Transverse colon (tissue), 4 donors: ENCODE measurements at regions not wholly inside any gene's neighbourhood (a gene's known extent, or its start where the extent isn't known, plus 50 kb on each side); places are given as distances from the start of the nearest gene placed in this dataset.

Source experiments
- DNase-seq: peaks from one replicate; pipeline ENCODE4 v3.0.0-alpha.2; 2019
- H3K27ac ChIP-seq, 4 donors: fragments of 200-600 bp; sonication (generic); 2 replicates each; pipeline ENCODE4 v1.5.1; 2016 to 2018; ENCODE audit warnings: inconsistent platforms in 4 of 4
- H3K27me3 ChIP-seq: fragments of 200-600 bp; sonication (generic); 2 replicates; pipeline ENCODE4 v1.5.1; 2017; ENCODE audit warnings: inconsistent platforms
- H3K36me3 ChIP-seq, 4 donors: fragments of 200-600 bp; sonication (generic); 2 replicates each; pipeline ENCODE4 v1.5.1; 2017 to 2019; ENCODE audit warnings: inconsistent platforms in 4 of 4
- H3K4me1 ChIP-seq, 4 donors: fragments of 200-600 bp; sonication (generic); 2 replicates each; pipeline ENCODE4 v1.5.1; 2017 to 2020; ENCODE audit warnings: inconsistent platforms in 4 of 4
- H3K4me3 ChIP-seq, 4 donors: fragments of 200-600 bp; sonication (generic); 1 replicate in 1 of 4; 2 replicates in 3 of 4; pipeline versions ENCODE4 v1.5.1 to v1.6.1; 2017 to 2019; ENCODE audit warnings: inconsistent platforms in 4 of 4
- H3K9me3 ChIP-seq, 2 donors: fragments of 200-600 bp; sonication (generic); 2 replicates each; pipeline ENCODE4 v1.5.1; 2017 to 2019; ENCODE audit warnings: inconsistent platforms in 2 of 2
- CTCF ChIP-seq, 5 experiments: fragments of 200-600 bp in 3 of 5; fragments of 450-650 bp in 2 of 5; sonication (generic) in 3 of 5; IDR thresholded peaks; 1 replicate in 2 of 5; 2 replicates in 3 of 5; pipeline ENCODE4 v1.5.1; 2016 to 2017; ENCODE audit warnings: antibody characterized with exemption in 5 of 5, inconsistent platforms in 3 of 5, mild to moderate bottlenecking in 2 of 5, moderate library complexity in 1 of 5
- EP300 ChIP-seq: sonication (generic); formaldehyde crosslinking; IDR thresholded peaks from one replicate; pipeline ENCODE4 v1.6.1; 2017; ENCODE audit warnings: antibody characterized with exemption, low read depth
- POLR2A ChIP-seq: fragments of 450-650 bp; IDR thresholded peaks from one replicate; pipeline ENCODE4 v1.6.1; 2016; ENCODE audit warnings: antibody characterized with exemption, mild to moderate bottlenecking, moderate library complexity
- POLR2AphosphoS5 ChIP-seq, 3 donors: sonication (generic); formaldehyde crosslinking; IDR thresholded peaks; one replicate each; pipeline ENCODE4 v1.6.1; 2016; ENCODE audit warnings: antibody characterized with exemption in 3 of 3
- WGBS, 2 donors: methylation state at CpG; one replicate each; pipeline ENCODE4 v1.1.5; 2018; ENCODE audit warnings: low coverage in 1 of 2; 5-methylcytosine and 5-hydroxymethylcytosine counted together
- in situ Hi-C, 4 donors: fragments of 200-750 bp; cut with MboI; loops; one replicate each; pipeline versions ENCODE4 v1.15.0 to v1.15.1; 2017; ENCODE audit warnings: low sequenced_read_pairs in 3 of 4, low pct_ligation_motif_present in 1 of 4, low pct_unique_long_range_greater_than_20kb in 1 of 4
- intact Hi-C: fragments of 100-400 bp; cut with DNase I; formaldehyde crosslinking; loops from one replicate; pipeline ENCODE4 v1.15.1; 2023; ENCODE audit warnings: low total_unique reads

GRCh38 chr10:69686866-69687265 is 56.8 kb downstream of the FAM241B start:
- H3K4me3 ChIP-seq = no peak overlapping the region
- TF ChIP-seq POLR2A = no peak
- no peak for TF ChIP-seq POLR2AphosphoS5 (IDR thresholded peaks at IDR 0.05)
- no peak for TF ChIP-seq CTCF (IDR thresholded peaks at IDR 0.05)
- TF ChIP-seq EP300 = no peak
- no peak for DNase-seq
- intact Hi-C loops = no loop called here
- no peaks in the 10 kb centered on the region for H3K9me3 ChIP-seq
- in situ Hi-C loops = no loop called here
- H3K27me3 ChIP-seq = no peaks in the 10 kb centered on the region
- no peaks in the 10 kb centered on the region for H3K36me3 ChIP-seq
- 83 to 93% methylated on average over 1 to 2 of the region's 2 CpGs for WGBS, 2 donors
- H3K27ac ChIP-seq = no peak overlapping the region
- H3K4me1 ChIP-seq = peaks cover 6 to 39% (median 20%) of the 10 kb centered on the region in 4 donors

DNA sequence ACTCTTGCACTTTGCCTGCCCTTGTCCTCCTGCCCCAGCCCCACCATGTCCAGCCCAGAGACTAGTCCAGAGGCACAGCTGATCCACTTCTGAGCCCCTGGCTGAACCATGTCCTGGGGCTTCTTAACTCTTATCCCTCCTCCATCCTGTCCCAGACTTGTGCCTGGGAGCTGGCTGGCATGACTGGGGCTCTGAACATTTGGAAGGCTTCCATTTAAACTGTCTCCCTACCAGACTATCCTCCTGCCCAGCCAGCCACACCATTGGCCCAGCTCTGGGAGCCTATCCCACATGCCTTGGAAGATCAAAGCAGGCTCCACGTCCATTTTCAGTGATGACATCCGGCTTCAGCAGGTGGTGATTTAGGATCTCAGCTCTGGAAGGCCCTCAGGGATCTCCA is 57.4 kb downstream of the FAM241B start:
- peaks cover 6 to 37% (median 20%) of the 10 kb centered on the region in 4 donors for H3K4me1 ChIP-seq
- no peaks in the 10 kb centered on the region for H3K27me3 ChIP-seq
- H3K4me3 ChIP-seq = no peak overlapping the region
- no peaks in the 10 kb centered on the region for H3K36me3 ChIP-seq
- intact Hi-C loops (no loop called here), in situ Hi-C loops (no loop called here)
- no peak overlapping the region for H3K27ac ChIP-seq
- 59% methylated on average over 2 of the region's 2 CpGs; no CpG with 5 or more reads in 1 of the 2 donors for WGBS, 2 donors
- no peaks in the 10 kb centered on the region for H3K9me3 ChIP-seq
- DNase-seq = no peak
- TF ChIP-seq POLR2AphosphoS5 (IDR thresholded peaks at IDR 0.05) (no peak), POLR2A (no peak), EP300 (no peak), CTCF (IDR thresholded peaks at IDR 0.05) (no peak)

- intact Hi-C loops (no loop called here), in situ Hi-C loops (no loop called here)
- 57 to 87% methylated on average over 1 to 6 of the region's 6 CpGs for WGBS, 2 donors
- Histone ChIP-seq H3K27me3 (no peaks in the 10 kb centered on the region), H3K36me3 (no peaks in the 10 kb centered on the region), H3K9me3 (no peaks in the 10 kb centered on the region), H3K27ac (no peak overlapping the region), H3K4me1 (no peaks in the 10 kb centered on the region), H3K4me3 (no peak overlapping the region)
- DNase-seq = no peak
- TF ChIP-seq CTCF (IDR thresholded peaks at IDR 0.05) (no peak), EP300 (no peak), POLR2AphosphoS5 (IDR thresholded peaks at IDR 0.05) (no peak), POLR2A (no peak)
Measured at GRCh38 chr10:69692267-69692666, 62.2 kb downstream of the FAM241B start.

GRCh38 chr10:69692891-69693290 is 62.8 kb downstream of the FAM241B start:
- 95% methylated on average over 6 of the region's 6 CpGs; no CpG with 5 or more reads in 1 of the 2 donors for WGBS, 2 donors
- Histone ChIP-seq H3K9me3 (no peaks in the 10 kb centered on the region), H3K4me3 (no peak overlapping the region), H3K36me3 (no peaks in the 10 kb centered on the region), H3K4me1 (no peaks in the 10 kb centered on the region), H3K27ac (no peak overlapping the region), H3K27me3 (no peaks in the 10 kb centered on the region)
- no peak for DNase-seq
- in situ Hi-C loops = no loop called here
- intact Hi-C loops = no loop called here
- TF ChIP-seq POLR2A = no peak
- no peak for TF ChIP-seq EP300
- TF ChIP-seq CTCF (IDR thresholded peaks at IDR 0.05) = no peak
- no peak for TF ChIP-seq POLR2AphosphoS5 (IDR thresholded peaks at IDR 0.05)
